ENCODE measurements at regions not wholly inside any gene's neighbourhood (a gene's known extent, or its start where the extent isn't known, plus 50 kb on each side); places are given as distances from the start of the nearest gene placed in this dataset.

GRCh38 chr20:40896814-40897700 is 131.6 kb upstream of the TOP1 start:
- Histone ChIP-seq H2AFZ (ENCODE audit: low read depth) (no peak overlapping the region), H3K4me3 (IDR thresholded peaks at IDR 0.05; ENCODE audit: insufficient read depth, low read depth, low read length) (no peak overlapping the region), H3K9ac (no peak overlapping the region), H3K4me1 (ENCODE audit: low read depth, poor library complexity, severe bottlenecking) (no peaks in the 10 kb centered on the region), H4K20me1 (ENCODE audit: insufficient read depth) (no peaks in the 10 kb centered on the region), H3K4me2 (no peak overlapping the region), H3K27ac (no peak overlapping the region), H3K36me3 (ENCODE audit: insufficient read depth) (no peaks in the 10 kb centered on the region), H3K27me3 (ENCODE audit: insufficient read depth, low read depth) (no peaks in the 10 kb centered on the region), H3K79me2 (ENCODE audit: insufficient read depth, low read depth) (no peaks in the 10 kb centered on the region)
- TF ChIP-seq, protein P1, sequence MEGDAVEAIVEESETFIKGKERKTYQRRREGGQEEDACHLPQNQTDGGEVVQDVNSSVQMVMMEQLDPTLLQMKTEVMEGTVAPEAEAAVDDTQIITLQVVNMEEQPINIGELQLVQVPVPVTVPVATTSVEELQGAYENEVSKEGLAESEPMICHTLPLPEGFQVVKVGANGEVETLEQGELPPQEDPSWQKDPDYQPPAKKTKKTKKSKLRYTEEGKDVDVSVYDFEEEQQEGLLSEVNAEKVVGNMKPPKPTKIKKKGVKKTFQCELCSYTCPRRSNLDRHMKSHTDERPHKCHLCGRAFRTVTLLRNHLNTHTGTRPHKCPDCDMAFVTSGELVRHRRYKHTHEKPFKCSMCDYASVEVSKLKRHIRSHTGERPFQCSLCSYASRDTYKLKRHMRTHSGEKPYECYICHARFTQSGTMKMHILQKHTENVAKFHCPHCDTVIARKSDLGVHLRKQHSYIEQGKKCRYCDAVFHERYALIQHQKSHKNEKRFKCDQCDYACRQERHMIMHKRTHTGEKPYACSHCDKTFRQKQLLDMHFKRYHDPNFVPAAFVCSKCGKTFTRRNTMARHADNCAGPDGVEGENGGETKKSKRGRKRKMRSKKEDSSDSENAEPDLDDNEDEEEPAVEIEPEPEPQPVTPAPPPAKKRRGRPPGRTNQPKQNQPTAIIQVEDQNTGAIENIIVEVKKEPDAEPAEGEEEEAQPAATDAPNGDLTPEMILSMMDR (conservative IDR thresholded peaks at IDR 0.05; ENCODE audit: low read depth, low read length), result no peak

DNA sequence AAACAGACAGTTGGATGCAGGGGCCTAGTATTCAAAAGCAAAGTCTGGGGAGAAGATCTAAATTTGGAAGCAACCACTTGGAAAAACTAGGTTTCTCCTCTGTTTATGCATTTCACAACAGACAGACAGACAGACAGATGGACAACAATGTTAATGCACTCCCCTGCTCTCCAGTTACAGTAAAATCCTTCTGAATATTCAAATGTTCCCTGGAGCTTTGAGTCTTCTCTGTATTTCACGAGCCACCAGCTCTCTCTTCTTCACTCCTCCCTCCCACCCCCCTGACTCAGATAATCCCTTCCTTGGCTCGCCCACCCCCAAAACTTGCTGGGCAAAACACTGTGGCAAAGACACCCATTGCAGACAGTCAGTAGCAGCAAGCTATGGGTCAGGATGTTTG is 129.3 kb upstream of the TOP1 start:
- no peaks in the 10 kb centered on the region for H4K20me1 ChIP-seq (ENCODE audit: insufficient read depth)
- TF ChIP-seq, protein P1 (conservative IDR thresholded peaks at IDR 0.05; ENCODE audit: low read depth, low read length), result no peak
- no peak overlapping the region for H3K9ac ChIP-seq
- no peaks in the 10 kb centered on the region for H3K4me1 ChIP-seq (ENCODE audit: low read depth, poor library complexity, severe bottlenecking)
- no peak overlapping the region for H3K4me3 ChIP-seq (IDR thresholded peaks at IDR 0.05; ENCODE audit: insufficient read depth, low read depth, low read length)
- no peak overlapping the region for H3K27ac ChIP-seq
- no peak overlapping the region for H3K4me2 ChIP-seq
- no peak overlapping the region for H2AFZ ChIP-seq (ENCODE audit: low read depth)
- no peaks in the 10 kb centered on the region for H3K27me3 ChIP-seq (ENCODE audit: insufficient read depth, low read depth)
- H3K36me3 ChIP-seq (ENCODE audit: insufficient read depth), result no peaks in the 10 kb centered on the region
- H3K79me2 ChIP-seq (ENCODE audit: insufficient read depth, low read depth), result no peaks in the 10 kb centered on the region

DNA sequence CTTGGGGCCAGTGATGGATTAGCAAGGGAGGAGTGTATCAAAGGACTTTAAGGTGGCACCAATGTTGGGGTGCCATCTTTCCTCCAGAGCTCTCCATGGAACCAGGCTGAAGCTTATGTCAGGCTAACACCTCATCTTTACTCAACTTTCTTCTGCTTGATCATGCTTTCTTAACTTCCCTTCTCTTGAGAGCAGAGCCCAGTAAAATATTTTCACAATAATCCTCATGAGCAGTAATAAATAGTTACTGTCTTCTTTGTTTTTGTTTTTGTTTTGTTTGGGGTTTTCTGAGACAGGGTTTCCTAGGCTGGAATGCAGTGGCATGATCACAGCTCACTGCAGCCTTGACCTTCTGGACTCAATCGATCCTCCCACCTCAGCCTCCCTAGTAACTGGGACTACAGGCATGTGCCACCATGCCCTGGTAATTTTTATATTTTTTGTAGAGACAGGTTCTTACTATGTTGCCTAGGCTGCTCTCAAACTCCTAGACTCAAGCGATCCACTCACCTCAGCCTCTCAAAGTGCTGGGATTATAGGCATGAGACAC is 127.9 kb upstream of the TOP1 start:
- Histone ChIP-seq H3K4me2 (no peak overlapping the region), H3K4me3 (IDR thresholded peaks at IDR 0.05; ENCODE audit: insufficient read depth, low read depth, low read length) (no peak overlapping the region), H2AFZ (ENCODE audit: low read depth) (no peak overlapping the region), H4K20me1 (ENCODE audit: insufficient read depth) (no peaks in the 10 kb centered on the region), H3K9ac (no peak overlapping the region), H3K27ac (no peak overlapping the region), H3K79me2 (ENCODE audit: insufficient read depth, low read depth) (no peaks in the 10 kb centered on the region), H3K4me1 (ENCODE audit: low read depth, poor library complexity, severe bottlenecking) (no peaks in the 10 kb centered on the region), H3K36me3 (ENCODE audit: insufficient read depth) (no peaks in the 10 kb centered on the region), H3K27me3 (ENCODE audit: insufficient read depth, low read depth) (no peaks in the 10 kb centered on the region)
- TF ChIP-seq, protein P1 (conservative IDR thresholded peaks at IDR 0.05; ENCODE audit: low read depth, low read length), result no peak

GRCh38 chr20:40902661-40903060 is 126.0 kb upstream of the TOP1 start:
- Histone ChIP-seq H3K9ac (no peak overlapping the region), H2AFZ (ENCODE audit: low read depth) (no peak overlapping the region), H3K36me3 (ENCODE audit: insufficient read depth) (no peaks in the 10 kb centered on the region), H3K4me1 (ENCODE audit: low read depth, poor library complexity, severe bottlenecking) (no peaks in the 10 kb centered on the region), H4K20me1 (ENCODE audit: insufficient read depth) (no peaks in the 10 kb centered on the region), H3K27ac (no peak overlapping the region), H3K4me2 (no peak overlapping the region), H3K4me3 (IDR thresholded peaks at IDR 0.05; ENCODE audit: insufficient read depth, low read depth, low read length) (no peak overlapping the region), H3K27me3 (ENCODE audit: insufficient read depth, low read depth) (no peaks in the 10 kb centered on the region), H3K79me2 (ENCODE audit: insufficient read depth, low read depth) (no peaks in the 10 kb centered on the region)
- TF ChIP-seq, protein P1 (conservative IDR thresholded peaks at IDR 0.05; ENCODE audit: low read depth, low read length), result no peak
